Heart right ventricle (tissue), 16 donors: ENCODE measurements at regions not wholly inside any gene's neighbourhood (a gene's known extent, or its start where the extent isn't known, plus 50 kb on each side); places are given as distances from the start of the nearest gene placed in this dataset.

Experiments used
- ATAC-seq, 8 donors: fragments of 200-7000 bp; cut with Tn5 transposase; one replicate each; pipeline ENCODE4 v1.9.1; 2020; ENCODE audit warnings: mild to moderate bottlenecking in 8 of 8, moderate library complexity in 8 of 8, moderate number of reproducible peaks in 1 of 8
- DNase-seq, 2 donors: peaks; one replicate each; pipeline ENCODE4 v3.0.0-alpha.2; 2020
- H3K27ac ChIP-seq, 10 donors: fragments of 200-600 bp; sonication (generic) in 2 of 10; one replicate each; pipeline versions ENCODE4 v1.5.0 to v1.8.0; 2020 to 2022; ENCODE audit warnings: mild to moderate bottlenecking in 3 of 10
- H3K27me3 ChIP-seq, 7 donors: fragments of 200-600 bp; one replicate each; pipeline ENCODE4 v1.8.0; 2021 to 2022; ENCODE audit warnings: mild to moderate bottlenecking in 2 of 7
- H3K36me3 ChIP-seq, 9 donors: fragments of 200-600 bp; sonication (generic) in 1 of 9; one replicate each; pipeline versions ENCODE4 v1.5.0 to v1.8.0; 2020 to 2022; ENCODE audit warnings: mild to moderate bottlenecking in 2 of 9
- H3K4me1 ChIP-seq, 9 donors: fragments of 200-600 bp; sonication (generic) in 1 of 9; one replicate each; pipeline versions ENCODE4 v1.5.0 to v1.8.0; 2020 to 2022; ENCODE audit warnings: mild to moderate bottlenecking in 4 of 9
- H3K4me3 ChIP-seq, 10 donors: fragments of 200-600 bp; sonication (generic) in 2 of 10; one replicate each; pipeline versions ENCODE4 v1.5.0 to v1.8.0; 2020 to 2022; ENCODE audit warnings: mild to moderate bottlenecking in 7 of 10, moderate library complexity in 2 of 10
- H3K9me3 ChIP-seq, 11 donors: fragments of 200-600 bp in 10 of 11; sonication (generic) in 2 of 11; one replicate each; pipeline versions ENCODE4 v1.5.0 to v1.8.0; 2013 to 2022; ENCODE audit warnings: mild to moderate bottlenecking in 2 of 11, control low read depth in 1 of 11, moderate library complexity in 1 of 11
- CTCF ChIP-seq, 9 donors: fragments of 200-600 bp; sonication (generic) in 2 of 9; IDR thresholded peaks; one replicate each; pipeline versions ENCODE4 v1.5.0 to v1.8.0; 2021 to 2022; ENCODE audit warnings: antibody characterized with exemption in 9 of 9, mild to moderate bottlenecking in 5 of 9, moderate library complexity in 1 of 9
- WGBS, 2 donors: extraction: QIAGEN DNeasy Blood & Tissue Kit; methylation state at CpG; one replicate each; pipeline ENCODE4 v1.1.7; 2013; ENCODE audit warnings: inconsistent platforms in 1 of 2; 5-methylcytosine and 5-hydroxymethylcytosine counted together
- intact Hi-C, 10 donors: fragments of 100-400 bp; cut with DNase I; formaldehyde crosslinking; loops; one replicate each; pipeline versions ENCODE4 v1.11.1 to v1.14.2; 2022
- donor health status: Arrhythmogenic right ventricular cardiomyopathy.
- donor health status: ischemic (EF 13 %, LVEDD 7.1; RV severe dilation, severe dysfunction).
- donor health status: healthy with polysubstance abuse.
- donor health status: DM: no; HTN: yes; CAD: no.
- donor health status: DM: no; HTN: no; CAD: no.
- donor health status: ischemic (EF 25% LVEDD 6.9; RV normal size, moderate dysfunction).
- donor health status: ischemic (EF 25% LVEDD 5.7; RV mildly dilated, moderate dysfunction).
- donor health status: healthy.
- donor health status: DM: yes; HTN: yes; CAD: no.
- donor health status: Ischemic cardiomyopathy.
- donor health status: ischemic (EF 35%, LVEDD 5.7; RV mildly dilated, moderate dysfunction).
- donor health status: nonischemic (EF 11% LVEDD 7.7; RV severe dilation, severe dysfunction).
- donor health status: DM: yes; HTN: yes; CAD: no.
- donor health status: PGD.
- donor health status: ischemic (EF 29% LVEDD 5.4; RV normal size, mild dysfunction).
- donor health status: nonischemic (EF 23%, LVEDD 6.1; RV moderate dilation, normal function).

- peaks cover 0 to 20% (median 0%) of the 10 kb centered on the region in 11 donors for H3K9me3 ChIP-seq
- H3K27me3 ChIP-seq = no peaks in the 10 kb centered on the region
- TF ChIP-seq CTCF (IDR thresholded peaks at IDR 0.05) = peak in 1 of 9 donors; percentile 28
- no peak for DNase-seq
- WGBS, 2 donors = 74 to 78% methylated on average over 2 of the region's 2 CpGs
- H3K4me1 ChIP-seq = no peaks in the 10 kb centered on the region
- no peaks in the 10 kb centered on the region for H3K36me3 ChIP-seq
- intact Hi-C loops = no loop called here
- H3K27ac ChIP-seq = no peak overlapping the region
- H3K4me3 ChIP-seq = no peak overlapping the region
- ATAC-seq = no peak
Observed at GRCh38 chrX:64642482-64642881, 247.2 kb upstream of the MTMR8 start.
